OCI-LY7 (cell line): ENCODE measurements at regions not wholly inside any gene's neighbourhood (a gene's known extent, or its start where the extent isn't known, plus 50 kb on each side); places are given as distances from the start of the nearest gene placed in this dataset.

Experiments
- BruUV-seq: library from RNA; stranded (reverse); fragments of 400-500 nt; replicated peaks from 2 replicates; lab custom pipeline; 2021; lab: Mats Ljungman, UMichigan
- CTCF ChIA-PET: fragments of 300-600 bp; sonication (Branson Sonifier 250); formaldehyde crosslinking; loops from one replicate; lab custom pipeline; 2022; ENCODE audit warnings: antibody characterized with exemption; ENCODE audit not compliant: unreplicated experiment; lab: Charles Lee
- POLR2A ChIA-PET: fragments of 300-600 bp; sonication (Branson Sonifier 250); formaldehyde crosslinking; loops from one replicate; lab custom pipeline; 2022; ENCODE audit warnings: antibody characterized with exemption; lab: Charles Lee
- DNase-seq: peaks from one replicate; pipeline ENCODE4 v3.0.0-alpha.2; 2015; ENCODE audit warnings: low spot score
- H2AFZ ChIP-seq: fragments of 200-600 bp; sonication (generic), shearing (Covaris generic); 2 replicates; pipeline ENCODE4 v1.6.1; 2014; ENCODE audit warnings: mild to moderate bottlenecking, antibody characterized with exemption, low read length, moderate library complexity
- H3K27ac ChIP-seq: fragments of 200-600 bp; sonication (generic); 2 replicates; pipeline ENCODE4 v1.5.1; 2014; ENCODE audit warnings: mixed run types, low read depth, mild to moderate bottlenecking, moderate library complexity, low read length, inconsistent platforms; ENCODE audit not compliant: poor library complexity, severe bottlenecking
- H3K36me3 ChIP-seq: fragments of 200-600 bp; sonication (generic); 2 replicates; pipeline ENCODE4 v1.6.1; 2014; ENCODE audit warnings: mild to moderate bottlenecking, antibody characterized with exemption, low read length, moderate library complexity, mixed read lengths; ENCODE audit not compliant: insufficient read depth
- H3K4me1 ChIP-seq: fragments of 200-600 bp; sonication (generic); 2 replicates; pipeline ENCODE4 v1.5.1; 2014; ENCODE audit warnings: mild to moderate bottlenecking, low read length; ENCODE audit not compliant: insufficient read depth, poor library complexity, severe bottlenecking
- H3K4me2 ChIP-seq: fragments of 200-600 bp; sonication (generic); 2 replicates; pipeline ENCODE4 v1.6.1; 2014; ENCODE audit warnings: mild to moderate bottlenecking, low read length
- H3K4me3 ChIP-seq: fragments of 200-600 bp; sonication (generic); 2 replicates; pipeline ENCODE4 v1.5.1; 2014; ENCODE audit warnings: mild to moderate bottlenecking, low read depth, low read length; ENCODE audit not compliant: poor library complexity, severe bottlenecking
- H3K79me2 ChIP-seq: fragments of 200-600 bp; sonication (generic); 2 replicates; pipeline ENCODE4 v1.6.1; 2016; ENCODE audit warnings: low read depth, mild to moderate bottlenecking, low read length, moderate library complexity, mixed read lengths; ENCODE audit not compliant: insufficient read depth
- H3K9me2 ChIP-seq: fragments of 200-600 bp; sonication (generic); 2 replicates; pipeline ENCODE4 v1.6.1; 2016; ENCODE audit warnings: mild to moderate bottlenecking, low read length, mixed read lengths; ENCODE audit not compliant: insufficient read depth
- H3K9me3 ChIP-seq: fragments of 200-600 bp; sonication (generic); 2 replicates; pipeline ENCODE4 v1.6.1; 2014; ENCODE audit warnings: mild to moderate bottlenecking, mixed run types, low read length, mixed read lengths
- H4K20me1 ChIP-seq: fragments of 200-600 bp; sonication (generic); 2 replicates; pipeline ENCODE4 v1.6.1; 2014; ENCODE audit warnings: mild to moderate bottlenecking, antibody characterized with exemption, low read length, moderate library complexity, mixed read lengths; ENCODE audit not compliant: insufficient read depth
- EZH2phosphoT487 ChIP-seq: fragments of 200-600 bp; sonication (generic); IDR thresholded peaks from 2 replicates; pipeline ENCODE4 v1.6.1; 2018; ENCODE audit warnings: low read depth, borderline replicate concordance, mild to moderate bottlenecking, mixed run types, antibody characterized with exemption, low read length, moderate library complexity, mixed read lengths
- intact Hi-C: fragments of 100-400 bp; cut with micrococcal nuclease; formaldehyde crosslinking; loops from one replicate; pipeline ENCODE4 v1.10.0; 2022; ENCODE audit not compliant: unreplicated experiment
- TF ChIP-seq, protein P1 (sequence below): fragments of 200-600 bp; sonication (generic); conservative IDR thresholded peaks from 2 replicates; pipeline ENCODE4 v1.5.1; 2014; ENCODE audit warnings: mild to moderate bottlenecking, antibody characterized with exemption, low read length, moderate library complexity, mixed read lengths

DNA sequence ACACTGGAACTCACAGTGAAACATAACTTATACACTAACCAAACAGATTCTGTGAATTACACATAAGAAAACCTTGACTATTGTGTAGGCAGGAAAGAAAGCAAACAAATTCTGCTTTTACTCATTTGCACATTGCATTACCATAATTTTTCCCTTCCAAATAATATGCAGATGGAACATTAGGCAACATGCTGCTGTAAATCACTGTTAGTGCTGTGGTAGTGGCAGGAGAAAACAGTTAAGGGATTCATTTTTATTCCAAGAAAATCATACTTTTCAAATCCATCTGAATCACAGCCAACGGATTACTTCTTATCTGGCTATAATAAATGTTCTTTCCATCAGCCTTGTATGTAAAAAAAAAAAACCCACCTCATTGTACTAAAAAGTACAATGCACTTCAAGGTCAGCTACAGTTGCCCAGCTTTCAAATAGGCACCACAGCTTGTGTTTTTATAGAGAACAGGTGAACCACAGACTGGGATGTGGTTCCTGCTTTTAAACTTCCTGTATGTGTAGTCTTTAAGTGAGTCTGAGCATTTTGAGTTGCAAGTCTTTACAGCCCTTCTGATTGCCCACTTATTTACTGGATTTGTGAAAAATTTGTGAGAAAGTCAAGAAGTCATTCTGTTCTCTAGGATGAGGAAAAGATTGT is 590.0 kb upstream of the SEMA3D start:
- Histone ChIP-seq H3K4me2 (no peak overlapping the region), H3K4me3 (no peak overlapping the region), H4K20me1 (no peaks in the 10 kb centered on the region), H3K27ac (no peak overlapping the region), H3K4me1 (no peaks in the 10 kb centered on the region), H3K9me2 (no peaks in the 10 kb centered on the region), H3K9me3 (no peaks in the 10 kb centered on the region), H3K79me2 (no peaks in the 10 kb centered on the region), H2AFZ (no peak overlapping the region), H3K36me3 (no peaks in the 10 kb centered on the region)
- TF ChIP-seq, protein P1, sequence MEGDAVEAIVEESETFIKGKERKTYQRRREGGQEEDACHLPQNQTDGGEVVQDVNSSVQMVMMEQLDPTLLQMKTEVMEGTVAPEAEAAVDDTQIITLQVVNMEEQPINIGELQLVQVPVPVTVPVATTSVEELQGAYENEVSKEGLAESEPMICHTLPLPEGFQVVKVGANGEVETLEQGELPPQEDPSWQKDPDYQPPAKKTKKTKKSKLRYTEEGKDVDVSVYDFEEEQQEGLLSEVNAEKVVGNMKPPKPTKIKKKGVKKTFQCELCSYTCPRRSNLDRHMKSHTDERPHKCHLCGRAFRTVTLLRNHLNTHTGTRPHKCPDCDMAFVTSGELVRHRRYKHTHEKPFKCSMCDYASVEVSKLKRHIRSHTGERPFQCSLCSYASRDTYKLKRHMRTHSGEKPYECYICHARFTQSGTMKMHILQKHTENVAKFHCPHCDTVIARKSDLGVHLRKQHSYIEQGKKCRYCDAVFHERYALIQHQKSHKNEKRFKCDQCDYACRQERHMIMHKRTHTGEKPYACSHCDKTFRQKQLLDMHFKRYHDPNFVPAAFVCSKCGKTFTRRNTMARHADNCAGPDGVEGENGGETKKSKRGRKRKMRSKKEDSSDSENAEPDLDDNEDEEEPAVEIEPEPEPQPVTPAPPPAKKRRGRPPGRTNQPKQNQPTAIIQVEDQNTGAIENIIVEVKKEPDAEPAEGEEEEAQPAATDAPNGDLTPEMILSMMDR, result no peak
- no peak for TF ChIP-seq EZH2phosphoT487
- CTCF ChIA-PET, result no interaction called here
- DNase-seq, result no peak
- intact Hi-C loops, result no loop called here
- BruUV-seq, result no TSS peak
- POLR2A ChIA-PET, result no interaction called here

DNA sequence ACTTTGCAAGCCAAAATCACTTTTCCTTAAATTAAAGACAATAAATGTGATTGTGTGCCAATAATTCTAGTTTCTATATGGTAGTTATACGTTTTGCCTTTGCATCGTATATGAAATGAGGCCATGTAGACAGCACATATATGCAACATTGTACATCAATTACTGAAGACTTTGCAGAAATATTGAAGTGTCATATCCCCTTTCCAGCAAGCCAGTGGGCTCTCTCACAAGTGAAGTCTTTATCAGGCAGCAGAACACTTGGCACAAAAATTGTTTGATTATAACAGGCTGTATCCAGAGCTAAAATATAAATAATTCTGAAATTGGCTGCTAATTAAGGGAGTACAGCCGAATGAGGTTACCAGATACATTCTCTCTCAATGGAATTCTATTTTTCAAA is 588.6 kb upstream of the SEMA3D start:
- no peak for DNase-seq
- no peak overlapping the region for H3K4me3 ChIP-seq
- no peaks in the 10 kb centered on the region for H3K9me2 ChIP-seq
- no peak overlapping the region for H3K27ac ChIP-seq
- H3K79me2 ChIP-seq, result no peaks in the 10 kb centered on the region
- H2AFZ ChIP-seq, result no peak overlapping the region
- ChIA-PET CTCF (no interaction called here), POLR2A (no interaction called here)
- H3K4me2 ChIP-seq, result no peak overlapping the region
- no peaks in the 10 kb centered on the region for H3K4me1 ChIP-seq
- H3K36me3 ChIP-seq, result no peaks in the 10 kb centered on the region
- TF ChIP-seq, protein P1, result no peak
- TF ChIP-seq EZH2phosphoT487, result no peak
- intact Hi-C loops, result no loop called here
- H4K20me1 ChIP-seq, result no peaks in the 10 kb centered on the region
- no TSS peak for BruUV-seq
- no peaks in the 10 kb centered on the region for H3K9me3 ChIP-seq

DNA sequence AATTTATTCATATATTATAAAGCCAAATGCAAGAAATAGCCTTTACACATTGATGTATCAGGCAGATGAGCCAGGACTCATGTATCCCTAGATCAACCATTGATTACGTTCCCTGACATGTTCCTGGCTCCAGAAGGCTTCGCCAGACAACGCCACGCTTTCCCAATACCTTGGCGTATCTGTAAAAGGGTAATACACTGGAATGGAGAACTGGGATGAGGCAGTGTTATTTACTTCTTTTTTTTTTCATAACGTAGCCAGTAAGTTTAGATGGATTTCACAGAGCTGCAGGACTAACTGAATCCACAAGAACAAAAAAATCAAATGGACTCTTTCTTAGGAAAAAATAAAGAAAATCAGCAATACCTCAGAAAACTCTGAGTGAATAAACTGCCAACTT is 588.1 kb upstream of the SEMA3D start:
- TF ChIP-seq EZH2phosphoT487, result no peak
- TF ChIP-seq, protein P1, result no peak
- H3K9me2 ChIP-seq, result no peaks in the 10 kb centered on the region
- no TSS peak for BruUV-seq
- H3K4me2 ChIP-seq, result no peak overlapping the region
- no peak overlapping the region for H2AFZ ChIP-seq
- no peaks in the 10 kb centered on the region for H4K20me1 ChIP-seq
- no peaks in the 10 kb centered on the region for H3K36me3 ChIP-seq
- H3K4me1 ChIP-seq, result no peaks in the 10 kb centered on the region
- no peak overlapping the region for H3K27ac ChIP-seq
- no peak for DNase-seq
- ChIA-PET CTCF (no interaction called here), POLR2A (no interaction called here)
- no peak overlapping the region for H3K4me3 ChIP-seq
- intact Hi-C loops, result no loop called here
- H3K9me3 ChIP-seq, result no peaks in the 10 kb centered on the region
- no peaks in the 10 kb centered on the region for H3K79me2 ChIP-seq
